HepG2 (cell line): ENCODE measurements at regions not wholly inside any gene's neighbourhood (a gene's known extent, or its start where the extent isn't known, plus 50 kb on each side); places are given as distances from the start of the nearest gene placed in this dataset.

Experiments
- BRD4 ChIP-seq: sonication (generic); formaldehyde crosslinking; IDR thresholded peaks from 2 replicates; pipeline ENCODE4 v1.4.0; 2020; ENCODE audit warnings: missing genetic modification reagents
- KLF6 ChIP-seq: IDR thresholded peaks from 2 replicates; pipeline ENCODE4 v1.8.0; 2016; ENCODE audit warnings: missing biosample characterization, missing genetic modification reagents
- REPIN1 ChIP-seq: sonication (generic); formaldehyde crosslinking; IDR thresholded peaks from 2 replicates; pipeline ENCODE4 v1.8.0; 2022; ENCODE audit warnings: missing genetic modification reagents, low read depth, mild to moderate bottlenecking, borderline replicate concordance
- ZNF7 ChIP-seq: IDR thresholded peaks from 2 replicates; pipeline ENCODE4 v1.6.1; 2016; ENCODE audit warnings: missing biosample characterization, missing genetic modification reagents
- TF ChIP-seq, protein P1 (sequence below): sonication (generic); formaldehyde crosslinking; IDR thresholded peaks from 2 replicates; pipeline ENCODE4 v1.9.0; 2021; ENCODE audit warnings: missing genetic modification reagents, mild to moderate bottlenecking, borderline replicate concordance
- TF ChIP-seq, protein P2 (sequence below): sonication (generic); formaldehyde crosslinking; IDR thresholded peaks from 2 replicates; pipeline ENCODE4 v1.5.0; 2020; ENCODE audit warnings: mild to moderate bottlenecking, missing genetic modification reagents
- TF ChIP-seq, protein P3 (sequence below): sonication (generic); formaldehyde crosslinking; IDR thresholded peaks from 2 replicates; pipeline ENCODE4 v1.5.0; 2020; ENCODE audit warnings: mild to moderate bottlenecking, missing genetic modification reagents, borderline replicate concordance

DNA sequence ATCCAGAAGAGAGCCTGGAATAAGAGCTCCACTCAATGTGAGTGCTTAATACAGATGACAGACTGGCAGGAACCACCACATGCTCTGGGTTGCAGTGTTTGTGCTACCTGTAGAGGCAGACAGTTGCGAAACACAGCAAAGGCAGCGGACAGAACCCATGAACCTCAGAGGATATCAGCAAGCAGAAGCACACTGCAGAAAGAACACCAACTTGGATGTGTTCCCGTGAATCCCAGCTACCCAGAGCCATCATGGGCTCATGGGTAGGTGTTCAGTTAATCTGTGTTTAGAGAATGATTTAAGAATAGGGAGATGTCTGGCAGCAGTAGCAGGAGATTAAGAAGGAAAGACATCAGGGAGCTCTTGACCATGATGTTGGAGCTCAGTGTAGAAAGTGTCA, 133.3 kb upstream of the FOXQ1 start (continued):
- peak; percentile 35; the same call in 1 of the 2 replicates for TF ChIP-seq REPIN1 (CRISPR knock-in tag)
- TF ChIP-seq BRD4 (CRISPR knock-in tag) = no peak
- TF ChIP-seq ZNF7 = no peak
- no peak for TF ChIP-seq KLF6
- TF ChIP-seq, protein P1, sequence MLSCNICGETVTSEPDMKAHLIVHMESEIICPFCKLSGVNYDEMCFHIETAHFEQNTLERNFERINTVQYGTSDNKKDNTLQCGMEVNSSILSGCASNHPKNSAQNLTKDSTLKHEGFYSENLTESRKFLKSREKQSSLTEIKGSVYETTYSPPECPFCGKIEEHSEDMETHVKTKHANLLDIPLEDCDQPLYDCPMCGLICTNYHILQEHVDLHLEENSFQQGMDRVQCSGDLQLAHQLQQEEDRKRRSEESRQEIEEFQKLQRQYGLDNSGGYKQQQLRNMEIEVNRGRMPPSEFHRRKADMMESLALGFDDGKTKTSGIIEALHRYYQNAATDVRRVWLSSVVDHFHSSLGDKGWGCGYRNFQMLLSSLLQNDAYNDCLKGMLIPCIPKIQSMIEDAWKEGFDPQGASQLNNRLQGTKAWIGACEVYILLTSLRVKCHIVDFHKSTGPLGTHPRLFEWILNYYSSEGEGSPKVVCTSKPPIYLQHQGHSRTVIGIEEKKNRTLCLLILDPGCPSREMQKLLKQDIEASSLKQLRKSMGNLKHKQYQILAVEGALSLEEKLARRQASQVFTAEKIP (CRISPR knock-in tag) = no peak
- TF ChIP-seq, protein P2, sequence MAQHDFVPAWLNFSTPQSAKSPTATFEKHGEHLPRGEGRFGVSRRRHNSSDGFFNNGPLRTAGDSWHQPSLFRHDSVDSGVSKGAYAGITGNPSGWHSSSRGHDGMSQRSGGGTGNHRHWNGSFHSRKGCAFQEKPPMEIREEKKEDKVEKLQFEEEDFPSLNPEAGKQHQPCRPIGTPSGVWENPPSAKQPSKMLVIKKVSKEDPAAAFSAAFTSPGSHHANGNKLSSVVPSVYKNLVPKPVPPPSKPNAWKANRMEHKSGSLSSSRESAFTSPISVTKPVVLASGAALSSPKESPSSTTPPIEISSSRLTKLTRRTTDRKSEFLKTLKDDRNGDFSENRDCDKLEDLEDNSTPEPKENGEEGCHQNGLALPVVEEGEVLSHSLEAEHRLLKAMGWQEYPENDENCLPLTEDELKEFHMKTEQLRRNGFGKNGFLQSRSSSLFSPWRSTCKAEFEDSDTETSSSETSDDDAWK = no peak
- TF ChIP-seq, protein P3, sequence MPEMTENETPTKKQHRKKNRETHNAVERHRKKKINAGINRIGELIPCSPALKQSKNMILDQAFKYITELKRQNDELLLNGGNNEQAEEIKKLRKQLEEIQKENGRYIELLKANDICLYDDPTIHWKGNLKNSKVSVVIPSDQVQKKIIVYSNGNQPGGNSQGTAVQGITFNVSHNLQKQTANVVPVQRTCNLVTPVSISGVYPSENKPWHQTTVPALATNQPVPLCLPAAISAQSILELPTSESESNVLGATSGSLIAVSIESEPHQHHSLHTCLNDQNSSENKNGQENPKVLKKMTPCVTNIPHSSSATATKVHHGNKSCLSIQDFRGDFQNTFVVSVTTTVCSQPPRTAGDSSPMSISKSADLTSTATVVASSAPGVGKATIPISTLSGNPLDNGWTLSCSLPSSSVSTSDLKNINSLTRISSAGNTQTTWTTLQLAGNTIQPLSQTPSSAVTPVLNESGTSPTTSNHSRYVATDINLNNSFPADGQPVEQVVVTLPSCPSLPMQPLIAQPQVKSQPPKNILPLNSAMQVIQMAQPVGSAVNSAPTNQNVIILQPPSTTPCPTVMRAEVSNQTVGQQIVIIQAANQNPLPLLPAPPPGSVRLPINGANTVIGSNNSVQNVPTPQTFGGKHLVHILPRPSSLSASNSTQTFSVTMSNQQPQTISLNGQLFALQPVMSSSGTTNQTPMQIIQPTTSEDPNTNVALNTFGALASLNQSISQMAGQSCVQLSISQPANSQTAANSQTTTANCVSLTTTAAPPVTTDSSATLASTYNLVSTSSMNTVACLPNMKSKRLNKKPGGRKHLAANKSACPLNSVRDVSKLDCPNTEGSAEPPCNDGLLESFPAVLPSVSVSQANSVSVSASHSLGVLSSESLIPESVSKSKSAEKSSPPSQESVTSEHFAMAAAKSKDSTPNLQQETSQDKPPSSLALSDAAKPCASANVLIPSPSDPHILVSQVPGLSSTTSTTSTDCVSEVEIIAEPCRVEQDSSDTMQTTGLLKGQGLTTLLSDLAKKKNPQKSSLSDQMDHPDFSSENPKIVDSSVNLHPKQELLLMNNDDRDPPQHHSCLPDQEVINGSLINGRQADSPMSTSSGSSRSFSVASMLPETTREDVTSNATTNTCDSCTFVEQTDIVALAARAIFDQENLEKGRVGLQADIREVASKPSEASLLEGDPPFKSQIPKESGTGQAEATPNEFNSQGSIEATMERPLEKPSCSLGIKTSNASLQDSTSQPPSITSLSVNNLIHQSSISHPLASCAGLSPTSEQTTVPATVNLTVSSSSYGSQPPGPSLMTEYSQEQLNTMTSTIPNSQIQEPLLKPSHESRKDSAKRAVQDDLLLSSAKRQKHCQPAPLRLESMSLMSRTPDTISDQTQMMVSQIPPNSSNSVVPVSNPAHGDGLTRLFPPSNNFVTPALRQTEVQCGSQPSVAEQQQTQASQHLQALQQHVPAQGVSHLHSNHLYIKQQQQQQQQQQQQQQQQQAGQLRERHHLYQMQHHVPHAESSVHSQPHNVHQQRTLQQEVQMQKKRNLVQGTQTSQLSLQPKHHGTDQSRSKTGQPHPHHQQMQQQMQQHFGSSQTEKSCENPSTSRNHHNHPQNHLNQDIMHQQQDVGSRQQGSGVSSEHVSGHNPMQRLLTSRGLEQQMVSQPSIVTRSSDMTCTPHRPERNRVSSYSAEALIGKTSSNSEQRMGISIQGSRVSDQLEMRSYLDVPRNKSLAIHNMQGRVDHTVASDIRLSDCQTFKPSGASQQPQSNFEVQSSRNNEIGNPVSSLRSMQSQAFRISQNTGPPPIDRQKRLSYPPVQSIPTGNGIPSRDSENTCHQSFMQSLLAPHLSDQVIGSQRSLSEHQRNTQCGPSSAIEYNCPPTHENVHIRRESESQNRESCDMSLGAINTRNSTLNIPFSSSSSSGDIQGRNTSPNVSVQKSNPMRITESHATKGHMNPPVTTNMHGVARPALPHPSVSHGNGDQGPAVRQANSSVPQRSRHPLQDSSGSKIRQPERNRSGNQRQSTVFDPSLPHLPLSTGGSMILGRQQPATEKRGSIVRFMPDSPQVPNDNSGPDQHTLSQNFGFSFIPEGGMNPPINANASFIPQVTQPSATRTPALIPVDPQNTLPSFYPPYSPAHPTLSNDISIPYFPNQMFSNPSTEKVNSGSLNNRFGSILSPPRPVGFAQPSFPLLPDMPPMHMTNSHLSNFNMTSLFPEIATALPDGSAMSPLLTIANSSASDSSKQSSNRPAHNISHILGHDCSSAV (CRISPR knock-in tag) = no peak
